SK-N-DZ (cell line): ENCODE measurements at regions not wholly inside any gene's neighbourhood (a gene's known extent, or its start where the extent isn't known, plus 50 kb on each side); places are given as distances from the start of the nearest gene placed in this dataset.

Experiments
- DNase-seq: peaks from one replicate; pipeline ENCODE4 v3.0.0-alpha.2; 2015; ENCODE audit warnings: low spot score

DNA sequence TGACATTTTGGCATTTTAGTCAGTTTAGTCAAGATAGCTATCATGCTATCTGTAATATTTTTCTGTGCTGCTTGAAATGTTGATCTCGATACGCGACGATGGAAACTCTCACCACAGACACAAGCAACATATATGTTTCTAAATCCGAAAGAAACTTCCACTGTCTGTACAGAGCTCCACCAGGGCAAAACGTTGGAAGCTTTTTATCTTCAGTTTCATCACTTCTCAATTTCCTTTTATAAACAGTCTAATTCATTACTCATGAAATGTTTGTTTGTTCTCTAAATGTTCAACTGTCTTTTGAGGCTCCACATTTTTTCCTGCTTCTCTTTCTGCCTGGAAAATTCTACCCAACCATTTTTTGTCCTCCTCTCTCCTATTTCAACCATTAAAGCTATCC, 737.6 kb downstream of the SLC16A7 start:
- no peak for DNase-seq

DNA sequence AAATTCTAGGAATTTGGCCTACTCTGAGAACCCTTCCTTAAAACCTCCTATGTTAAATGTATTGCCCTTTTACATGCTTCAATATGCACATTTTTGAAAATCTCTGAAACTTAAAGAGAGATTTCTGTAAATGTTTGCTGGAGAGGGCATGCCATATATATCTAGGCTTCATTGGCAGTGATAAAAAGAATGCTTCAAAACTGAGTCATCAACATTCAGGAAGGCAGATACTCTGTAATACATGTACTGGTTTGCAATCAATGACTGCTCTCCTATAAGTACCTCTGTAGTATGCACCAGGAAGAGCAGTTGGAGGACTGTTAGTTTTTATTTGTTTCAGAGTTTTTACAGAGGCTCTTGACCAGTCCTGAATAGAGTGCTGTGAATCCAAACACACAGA, 739.9 kb downstream of the SLC16A7 start:
- DNase-seq, result no peak

DNA sequence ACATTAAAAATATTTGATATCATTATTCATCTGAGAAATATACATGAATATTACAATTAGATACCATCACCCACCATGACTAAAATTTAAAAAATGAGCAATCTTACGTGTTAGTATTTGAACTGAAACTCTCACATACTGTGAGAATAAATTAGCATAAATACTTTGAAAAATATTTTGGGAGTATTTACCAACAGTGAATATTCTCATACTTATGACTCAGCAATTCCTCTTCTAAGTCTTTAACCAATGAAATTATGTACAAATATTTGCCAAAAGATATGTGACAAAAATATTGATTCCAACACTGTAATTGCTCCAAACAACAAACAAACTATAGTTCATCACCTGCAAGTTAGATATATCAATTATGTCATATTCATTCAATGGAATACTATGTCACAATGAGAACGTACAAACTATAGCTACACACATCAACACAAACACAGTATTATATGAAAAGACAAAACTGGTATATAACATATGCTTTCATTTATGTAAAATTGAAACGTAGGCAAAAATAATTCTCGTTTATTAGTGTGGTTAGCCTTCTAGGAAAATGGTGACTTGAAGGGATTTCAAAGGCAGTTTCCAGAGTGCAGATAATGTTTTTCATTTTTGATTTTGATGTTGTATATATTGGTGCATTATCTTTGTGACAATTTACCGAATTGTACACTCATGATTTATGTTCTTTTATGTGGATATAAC, 742.2 kb downstream of the SLC16A7 start:
- no peak for DNase-seq

DNA sequence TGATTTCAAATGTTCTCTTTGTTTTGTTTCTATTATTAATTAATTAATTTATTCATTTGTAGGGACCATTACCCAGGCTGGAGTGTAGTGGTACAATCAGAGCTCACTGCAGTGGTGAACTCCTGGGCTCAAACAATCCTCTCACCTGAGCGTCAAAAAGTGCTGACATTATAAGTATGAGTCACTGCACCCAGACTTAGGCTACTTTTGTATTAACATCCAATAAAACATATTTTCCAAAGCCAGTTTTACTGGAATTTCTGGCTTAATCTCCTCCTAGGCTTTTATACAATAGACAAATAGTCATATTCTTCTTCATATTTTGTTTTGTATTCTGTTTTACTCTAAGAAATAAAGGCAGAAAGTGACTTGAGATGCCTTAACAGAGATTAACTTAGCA, 749.6 kb downstream of the SLC16A7 start:
- no peak for DNase-seq

DNA sequence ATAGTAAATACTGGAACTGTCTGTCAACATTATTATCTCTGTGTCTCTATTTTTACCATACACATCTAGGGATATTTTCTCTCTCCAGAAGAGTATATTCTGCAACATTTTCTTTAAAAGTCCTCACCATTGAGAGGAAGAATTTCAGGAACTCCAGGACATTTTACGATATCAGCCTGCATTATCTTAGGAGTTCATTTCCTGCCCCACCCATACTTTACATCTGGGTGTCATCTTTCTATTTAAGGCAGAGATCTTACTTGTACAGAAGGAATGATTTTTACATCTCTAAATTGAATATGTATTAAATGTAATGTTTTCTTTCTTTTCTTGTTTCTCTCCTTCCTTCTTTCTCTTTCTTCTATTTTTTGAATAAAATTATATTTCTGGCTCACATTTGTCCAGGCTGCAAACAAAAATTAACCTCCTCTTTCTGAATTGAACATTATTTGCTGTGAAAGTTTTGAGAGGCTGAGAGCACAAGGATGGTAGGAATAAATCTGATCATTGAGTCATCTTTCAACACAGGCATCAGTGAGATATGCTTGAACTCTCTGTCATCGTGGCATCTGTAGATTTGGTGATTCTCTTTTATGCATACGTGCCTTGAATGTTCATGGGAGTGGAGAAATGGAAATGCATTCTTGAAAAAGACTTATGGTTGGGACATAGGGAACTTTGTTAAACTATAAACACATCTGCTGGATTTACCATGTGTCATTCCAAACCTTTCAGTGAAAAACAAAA, 753.6 kb downstream of the SLC16A7 start:
- no peak for DNase-seq

DNA sequence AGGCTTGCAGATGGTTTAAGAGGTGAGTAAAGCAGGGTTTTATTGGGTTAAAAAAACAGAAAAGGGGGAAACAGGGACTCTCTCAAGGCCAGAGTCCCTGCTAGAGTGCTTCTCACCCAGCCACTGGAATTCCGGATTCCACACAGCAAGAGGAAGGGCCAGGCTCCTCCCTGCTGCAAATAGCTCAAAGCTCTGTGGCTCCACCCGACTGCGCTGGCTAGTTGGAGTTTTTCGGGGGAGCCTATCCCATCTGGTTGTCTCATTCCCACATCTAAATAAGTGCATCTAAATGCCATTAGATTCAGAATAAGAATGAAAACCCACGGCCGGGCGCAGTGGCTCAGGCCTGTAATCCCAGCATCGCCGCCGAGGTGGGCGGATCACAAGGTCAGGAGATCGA, 791.5 kb downstream of the SLC16A7 start:
- DNase-seq, result no peak

DNA sequence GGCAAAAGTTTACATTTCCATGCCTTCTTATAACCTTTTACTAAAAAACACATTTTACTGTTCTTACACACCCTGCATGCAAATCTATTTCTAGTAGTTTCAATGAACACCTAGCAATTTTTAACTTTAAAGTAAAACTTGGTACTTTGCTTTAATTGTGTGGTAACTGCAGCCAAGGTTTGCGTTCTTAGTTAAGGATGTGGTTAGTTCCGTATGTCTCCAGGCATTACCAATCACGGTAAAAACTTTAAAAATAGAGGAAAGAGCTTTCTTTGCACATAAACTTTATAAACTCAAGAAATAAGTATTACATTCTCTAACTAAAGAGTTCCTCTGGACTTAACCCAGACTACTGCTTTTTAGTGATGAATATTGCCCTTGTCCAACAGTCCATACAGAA, 795.2 kb downstream of the SLC16A7 start:
- DNase-seq, result no peak

DNA sequence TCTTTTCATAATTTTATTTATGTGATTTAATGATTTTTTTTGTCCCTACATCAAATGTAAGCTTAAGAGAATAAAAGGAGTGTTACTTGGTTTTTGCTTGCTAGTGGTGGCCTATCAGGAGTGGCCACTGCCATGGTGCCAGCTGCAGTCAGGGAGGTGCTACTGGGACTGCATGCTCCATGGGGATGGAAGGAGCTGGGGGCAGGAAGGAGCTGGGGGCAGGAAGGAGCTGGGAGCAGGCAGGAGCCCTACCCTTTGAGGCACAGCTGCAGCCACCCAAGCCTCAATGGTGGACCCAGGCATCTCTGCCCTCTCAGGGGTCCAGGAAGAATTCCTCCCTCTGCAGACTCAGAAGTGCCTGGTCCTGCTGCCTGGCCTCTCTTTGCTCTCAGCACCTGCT, 796.0 kb downstream of the SLC16A7 start:
- no peak for DNase-seq

DNA sequence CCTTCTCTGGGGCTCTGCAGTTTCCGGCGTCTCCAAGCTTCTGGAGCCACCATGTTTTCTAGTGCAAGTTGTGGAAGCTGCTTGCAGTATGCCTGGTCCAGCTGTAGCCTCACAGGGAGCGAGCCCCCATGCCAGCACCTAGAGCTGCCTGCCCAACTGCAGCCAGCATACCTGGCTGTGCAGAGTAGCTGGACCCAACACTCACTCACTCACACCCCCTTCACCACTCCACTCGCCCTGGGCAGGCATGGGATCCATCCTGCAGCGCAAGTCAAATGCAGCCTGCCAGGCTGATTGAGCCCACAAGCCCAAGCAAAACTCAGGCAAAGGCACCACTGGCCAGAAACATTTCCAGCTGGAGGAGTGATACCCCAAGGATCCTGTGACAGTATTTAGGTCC, 797.3 kb downstream of the SLC16A7 start:
- DNase-seq, result no peak

DNA sequence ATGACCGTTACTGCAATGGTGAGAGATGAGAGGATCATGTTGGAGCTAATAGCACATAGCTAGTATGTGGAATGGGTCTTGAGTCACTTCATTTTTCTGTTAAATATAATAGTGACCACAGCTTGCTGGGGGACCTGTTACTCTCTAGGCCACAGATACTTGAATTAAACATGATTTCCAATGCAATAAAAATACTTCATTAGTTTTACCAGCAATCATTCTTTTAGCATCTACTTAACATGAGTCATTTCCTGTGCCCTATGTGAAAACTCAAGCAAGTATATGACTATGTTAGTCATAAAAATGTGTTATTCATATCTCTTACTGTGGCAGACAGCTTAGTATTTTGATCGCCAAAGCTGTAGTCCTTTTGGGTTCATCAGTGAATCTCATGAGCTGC, 798.8 kb downstream of the SLC16A7 start:
- DNase-seq, result no peak

DNA sequence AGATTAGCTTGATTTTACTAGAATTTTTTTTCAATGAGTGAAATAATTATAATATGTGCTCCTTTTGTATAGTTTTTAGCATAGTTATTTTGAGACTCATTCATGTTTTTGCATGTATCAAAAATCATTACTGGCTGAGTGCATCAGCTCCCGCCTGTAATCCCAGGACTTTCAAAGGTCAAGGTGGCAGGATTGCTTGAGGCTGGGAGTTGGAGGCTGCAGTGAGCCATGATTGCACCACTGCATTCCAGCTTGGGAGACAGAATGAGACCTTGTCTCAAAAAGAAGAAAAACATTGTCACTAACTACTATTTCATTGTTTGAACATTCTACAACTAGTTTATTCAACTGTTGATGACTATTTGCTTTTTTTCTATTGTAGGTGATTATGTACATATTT, 802.7 kb downstream of the SLC16A7 start:
- DNase-seq, result no peak

DNA sequence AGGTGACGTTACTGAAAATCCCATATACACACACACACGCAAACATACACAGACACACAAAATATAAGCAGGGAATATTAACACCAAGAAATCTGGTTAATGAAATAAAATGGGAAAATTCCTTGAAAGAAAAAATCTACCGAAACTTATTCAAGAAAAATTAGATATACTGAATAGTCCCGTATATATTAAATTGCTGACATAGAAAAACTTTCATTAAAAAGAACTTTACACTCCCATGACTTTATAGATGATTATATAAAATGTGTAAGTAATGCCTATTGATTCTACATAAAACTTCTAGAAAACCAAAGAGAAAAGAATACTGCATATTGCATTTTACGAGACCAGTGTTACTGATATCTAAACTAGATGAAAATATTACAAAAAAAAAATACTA, 803.2 kb downstream of the SLC16A7 start:
- no peak for DNase-seq

DNA sequence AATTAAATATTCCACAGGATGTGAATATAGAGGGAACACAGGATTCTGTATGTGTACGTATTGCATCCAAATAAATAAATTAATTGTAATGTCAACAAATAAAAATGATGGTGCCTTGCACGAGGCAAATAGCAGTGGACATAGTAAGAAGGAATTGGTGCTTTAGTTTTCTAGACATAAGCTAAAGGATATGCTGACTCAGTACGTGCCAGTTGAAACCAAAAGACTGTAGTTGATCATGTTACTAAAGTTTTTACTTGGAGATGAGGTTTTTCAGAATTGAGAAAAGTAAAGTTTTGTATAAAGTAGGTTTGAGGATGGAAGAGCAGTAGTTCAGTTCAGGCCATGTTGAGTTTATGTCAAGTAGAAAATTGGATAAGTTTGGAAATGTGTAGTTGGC, 807.2 kb downstream of the SLC16A7 start:
- no peak for DNase-seq

DNA sequence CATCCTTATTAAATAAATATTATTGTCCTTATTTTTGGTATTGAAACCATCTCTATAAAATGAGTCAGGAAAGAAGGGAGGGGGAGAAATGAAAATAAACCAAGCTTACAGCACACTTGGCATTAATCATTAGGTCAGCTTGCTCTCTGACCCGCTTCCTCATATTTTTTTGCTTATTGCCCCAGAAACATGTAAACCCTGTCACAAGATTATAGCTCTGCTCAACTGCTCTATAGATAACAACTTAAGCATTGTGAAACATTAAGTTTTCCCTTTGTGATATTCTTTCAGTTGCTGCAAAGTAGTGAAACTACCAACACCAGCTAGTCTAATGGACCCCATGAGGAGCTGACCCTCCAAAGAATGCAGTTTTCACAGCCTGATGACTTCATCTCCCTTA, 819.5 kb downstream of the SLC16A7 start:
- no peak for DNase-seq

DNA sequence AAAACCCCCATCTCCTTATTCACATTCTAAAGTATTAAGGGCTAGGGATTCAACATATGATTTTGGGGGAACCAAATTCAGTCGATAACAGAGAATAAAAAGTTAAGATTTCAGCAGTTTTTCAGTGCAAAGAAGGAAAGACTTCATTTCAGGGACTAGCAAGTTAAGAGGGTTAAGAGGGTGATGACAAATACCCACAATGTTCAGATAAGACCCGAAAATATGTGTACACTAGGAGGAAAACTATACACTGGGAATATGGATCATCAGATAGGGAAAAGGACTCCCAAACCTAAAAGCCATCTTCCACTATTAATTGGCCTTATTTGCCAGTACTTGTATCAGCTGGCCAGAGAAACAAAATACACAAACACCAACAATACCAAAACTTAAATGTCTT, 824.2 kb downstream of the SLC16A7 start:
- no peak for DNase-seq

DNA sequence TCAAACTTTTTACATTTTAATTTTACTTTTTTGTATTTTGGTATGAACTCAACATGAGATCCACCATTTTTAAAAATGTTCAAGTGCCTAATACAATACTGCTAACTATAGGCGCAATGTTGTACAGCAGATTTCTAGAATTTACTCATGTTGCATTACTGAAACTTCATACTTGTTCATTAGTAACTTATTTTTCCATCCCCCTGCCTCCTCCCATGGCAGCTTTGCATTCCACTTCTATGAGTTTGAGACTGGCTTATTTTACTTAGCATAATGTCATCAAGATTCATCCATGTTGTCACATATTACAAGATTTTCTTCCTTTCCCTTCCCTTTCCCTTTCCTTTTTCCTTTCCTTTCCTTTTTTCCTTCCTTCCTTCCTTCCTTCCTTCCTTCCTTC, 825.9 kb downstream of the SLC16A7 start:
- DNase-seq, result no peak

DNA sequence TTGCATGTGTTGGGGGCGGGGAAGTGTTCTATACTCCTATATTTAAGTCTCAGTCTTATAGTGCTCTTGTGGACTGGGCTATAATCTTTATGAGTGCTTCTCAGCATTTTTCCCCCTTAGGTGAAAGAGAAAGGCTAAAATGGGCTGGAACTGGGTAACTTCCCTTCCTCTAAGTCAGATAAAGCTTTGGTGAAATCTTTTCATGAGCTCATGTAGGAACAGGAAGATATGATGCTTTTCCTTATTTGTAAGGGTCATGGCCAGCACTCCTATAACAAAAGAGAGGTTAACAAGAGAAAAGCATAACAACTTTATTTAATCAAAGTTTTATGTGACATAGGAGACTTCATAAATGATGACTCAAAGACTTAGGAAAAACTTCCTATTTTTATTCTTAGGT, 841.5 kb downstream of the SLC16A7 start:
- DNase-seq, result no peak

DNA sequence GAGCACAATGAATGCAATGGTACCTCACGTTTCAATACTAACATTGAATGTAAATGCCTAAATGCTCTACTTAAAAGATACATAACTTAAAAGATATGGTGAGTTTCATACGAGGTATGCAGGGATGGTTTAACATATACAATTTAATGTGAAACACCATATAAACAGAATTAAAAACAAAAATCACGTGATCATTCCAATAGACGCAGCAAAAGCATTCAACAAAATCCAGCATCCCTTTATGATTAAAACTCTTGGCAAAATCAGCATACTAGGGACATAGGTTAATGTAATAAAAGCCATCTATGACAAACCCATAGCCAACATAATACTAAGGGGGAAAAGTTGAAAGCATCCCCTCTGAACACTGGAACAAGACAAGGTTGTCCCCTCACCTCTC, 845.7 kb downstream of the SLC16A7 start:
- no peak for DNase-seq

DNA sequence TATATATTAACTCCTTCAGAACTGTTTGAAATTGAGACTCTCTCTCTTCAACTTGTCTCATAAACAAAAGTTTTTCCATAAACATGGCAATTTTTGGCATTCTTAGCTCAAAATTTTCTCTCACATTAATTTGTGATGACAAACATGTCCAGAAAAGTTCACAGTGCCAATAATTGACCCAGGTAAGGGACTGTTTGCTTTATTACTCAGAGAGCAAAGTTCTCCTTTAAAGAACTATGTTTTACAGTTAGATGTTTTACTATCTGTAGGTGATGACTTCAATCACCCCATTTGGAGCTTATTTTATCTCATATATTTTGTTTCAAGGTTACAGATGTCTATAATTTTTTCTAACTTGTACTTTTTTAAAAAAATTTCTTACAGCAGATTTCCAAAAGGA, 855.6 kb downstream of the SLC16A7 start:
- no peak for DNase-seq

DNA sequence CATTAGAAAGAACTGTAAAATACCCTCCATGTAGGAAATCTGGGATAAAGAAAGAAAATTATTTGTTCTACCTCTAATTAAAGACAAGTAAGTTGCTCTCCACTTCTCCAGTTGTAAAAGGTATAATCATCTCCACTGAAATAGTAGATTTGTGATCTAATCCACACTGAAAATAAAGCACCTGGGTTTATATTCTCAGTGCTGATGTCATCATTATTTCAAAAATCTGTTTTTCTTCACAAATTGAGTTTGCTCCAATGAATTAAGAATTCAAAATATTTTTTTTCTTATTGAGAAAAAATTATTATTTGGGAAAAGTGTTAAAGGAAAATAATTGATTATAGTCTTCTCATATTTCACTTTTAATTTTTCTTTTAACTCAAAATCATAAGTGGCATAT, 869.2 kb downstream of the SLC16A7 start:
- no peak for DNase-seq

DNA sequence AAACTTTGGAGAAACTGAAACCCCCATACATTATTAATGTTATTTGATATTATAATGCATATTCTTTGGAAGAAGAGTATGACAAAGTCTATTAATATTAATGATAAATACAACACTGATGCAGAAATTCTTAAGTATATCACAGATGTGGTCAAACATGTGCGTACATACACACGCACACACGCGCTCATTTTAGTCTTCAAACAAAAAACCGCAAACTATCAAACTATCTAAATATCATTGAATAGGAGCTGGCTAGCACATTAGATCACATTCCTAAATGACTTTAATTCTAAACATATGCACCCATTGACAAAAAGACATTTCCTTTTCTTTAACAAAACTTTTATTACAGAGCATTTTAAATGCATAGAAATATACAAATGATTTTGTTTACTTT, 872.7 kb downstream of the SLC16A7 start:
- no peak for DNase-seq

DNA sequence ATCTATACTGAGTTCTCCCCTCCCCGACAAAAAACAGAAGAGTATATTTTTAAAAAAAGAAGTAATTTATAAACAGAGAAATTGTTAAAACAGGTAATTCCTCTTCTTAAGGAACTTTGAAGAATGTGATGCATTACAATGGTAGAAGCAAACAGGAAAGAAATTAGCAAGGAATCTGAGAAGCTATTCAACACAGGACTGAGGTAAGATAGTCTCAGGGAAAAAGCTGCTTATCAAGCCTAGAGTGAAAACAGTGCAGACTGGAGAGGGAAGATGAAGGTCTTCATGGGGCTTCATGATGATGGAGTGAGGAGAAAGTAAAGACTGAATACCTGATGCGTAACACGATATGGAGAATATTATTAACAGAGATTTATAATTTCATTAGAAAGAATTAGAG, 880.0 kb downstream of the SLC16A7 start:
- DNase-seq, result no peak

DNA sequence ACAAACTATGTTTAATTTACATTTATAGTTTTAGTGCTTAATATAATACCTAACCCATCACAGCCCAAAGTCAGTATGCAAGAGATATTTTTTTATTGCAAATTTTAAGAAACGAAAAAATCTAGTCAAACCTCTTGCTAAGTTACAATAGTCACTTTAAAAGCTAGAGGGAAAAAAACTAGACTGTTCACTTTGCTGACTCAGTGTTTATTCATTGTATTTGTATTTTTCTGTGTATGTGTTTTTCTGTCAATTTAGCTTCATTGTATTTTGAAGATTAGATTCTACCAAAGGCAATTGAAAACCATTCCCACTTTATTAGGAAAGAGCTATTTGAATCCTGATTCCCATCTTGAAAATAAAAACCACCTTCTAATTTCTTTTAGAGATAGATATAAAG, 891.5 kb downstream of the SLC16A7 start:
- DNase-seq, result no peak

DNA sequence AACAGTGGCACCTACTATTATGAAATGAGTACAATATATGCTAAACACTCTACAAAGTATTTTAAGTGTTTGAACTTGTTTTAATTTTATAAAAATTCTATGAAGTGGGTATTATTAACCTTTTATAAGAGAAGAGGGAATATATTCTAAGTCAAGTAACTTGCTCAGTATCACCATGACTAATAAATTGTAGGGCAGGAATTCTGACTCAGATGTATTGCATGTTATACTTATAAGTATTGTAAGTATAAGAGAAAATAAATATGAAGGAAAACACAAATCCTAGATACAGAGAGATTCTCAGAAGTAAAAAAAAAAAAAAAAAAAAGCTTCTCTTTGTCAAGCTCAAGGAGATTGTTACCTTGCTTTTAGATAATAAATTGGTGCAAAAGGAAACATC, 893.2 kb downstream of the SLC16A7 start:
- no peak for DNase-seq
